Psoas muscle (tissue), 7 donors: ENCODE measurements at regions not wholly inside any gene's neighbourhood (a gene's known extent, or its start where the extent isn't known, plus 50 kb on each side); places are given as distances from the start of the nearest gene placed in this dataset.

Source experiments
- ATAC-seq, 4 donors: fragments of 200-7000 bp; cut with Tn5 transposase; one replicate each; pipeline ENCODE4 v1.9.1; 2020; ENCODE audit warnings: moderate library complexity in 3 of 4, mild to moderate bottlenecking in 2 of 4
- DNase-seq, 2 donors: peaks; one replicate each; pipeline ENCODE4 v3.0.0-alpha.2; 2020
- H3K27ac ChIP-seq: fragments of 200-600 bp; one replicate; pipeline ENCODE4 v1.8.0; 2022
- H3K27me3 ChIP-seq, 3 donors: fragments of 200-600 bp in 1 of 3; one replicate each; pipeline versions ENCODE4 v1.6.1 to v1.8.0; 2013 to 2022; ENCODE audit warnings: low read length in 2 of 3, mild to moderate bottlenecking in 2 of 3, moderate library complexity in 1 of 3; ENCODE audit not compliant: insufficient read depth in 3 of 3
- H3K36me3 ChIP-seq, 2 donors: fragments of 200-600 bp in 1 of 2; one replicate each; pipeline versions ENCODE4 v1.6.1 to v1.8.0; 2013 to 2022; ENCODE audit warnings: low read depth in 1 of 2, mild to moderate bottlenecking in 1 of 2, moderate library complexity in 1 of 2; ENCODE audit not compliant: insufficient read depth in 1 of 2
- H3K4me1 ChIP-seq: fragments of 200-600 bp; one replicate; pipeline ENCODE4 v1.8.0; 2022
- H3K4me3 ChIP-seq: fragments of 200-600 bp; one replicate; pipeline ENCODE4 v1.8.0; 2022; ENCODE audit warnings: mild to moderate bottlenecking
- H3K9me3 ChIP-seq: fragments of 200-600 bp; one replicate; pipeline ENCODE4 v1.8.0; 2022
- WGBS, 3 donors: extraction: QIAGEN DNeasy Blood & Tissue Kit; methylation state at CpG; one replicate each; pipeline versions ENCODE4 v1.1.6 to v1.1.7; 2013; 5-methylcytosine and 5-hydroxymethylcytosine counted together
- intact Hi-C, 2 donors: fragments of 100-400 bp; cut with DNase I; formaldehyde crosslinking; loops; one replicate each; pipeline versions ENCODE4 v1.11.0 to v1.14.2; 2022
- TF ChIP-seq, protein P1 (sequence below): fragments of 200-600 bp; IDR thresholded peaks from one replicate; pipeline ENCODE4 v1.8.0; 2022; ENCODE audit warnings: antibody characterized with exemption
- donor health status: healthy with polysubstance abuse.
- donor health status: DM: no; HTN: no; CAD: no; lungs with moderate emphysema.
- donor health status: Bipolar disorder and iron deficiency.
- donor health status: healthy.
- donor health status: DM: yes; HTN: yes; CAD: no.
- donor health status: DM: no; HTN: no; CAD: no.
- donor health status: DM: yes; HTN: yes; CAD: no.

DNA sequence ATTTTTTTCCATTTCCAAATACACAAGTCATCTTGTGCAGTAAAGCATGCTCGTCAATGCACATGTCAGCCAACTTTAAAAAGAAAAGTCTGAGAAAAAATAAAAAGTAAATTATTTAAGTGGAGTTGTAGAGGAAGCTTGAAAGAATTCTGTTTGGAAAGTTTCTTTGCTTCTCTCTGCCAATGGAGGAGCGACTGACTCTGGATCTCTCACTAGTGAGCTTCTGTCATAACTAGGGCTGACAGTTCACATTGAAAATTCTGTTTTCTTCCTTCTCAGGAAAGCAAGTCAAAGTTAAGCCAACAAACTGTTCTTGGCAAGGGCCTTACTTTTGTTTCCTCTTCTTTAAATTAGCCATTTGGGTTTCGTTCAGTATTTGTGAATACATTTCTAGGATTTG lies 298.2 kb downstream of the POU4F1 start:
- Histone ChIP-seq H3K27me3 (no peaks in the 10 kb centered on the region), H3K4me1 (no peaks in the 10 kb centered on the region), H3K36me3 (no peaks in the 10 kb centered on the region), H3K9me3 (no peaks in the 10 kb centered on the region), H3K27ac (no peak overlapping the region), H3K4me3 (no peak overlapping the region)
- 35 to 50% (median 36%) methylated on average over 3 of the region's 3 CpGs for WGBS, 3 donors
- DNase-seq (no peak), ATAC-seq (no peak)
- TF ChIP-seq, protein P1, sequence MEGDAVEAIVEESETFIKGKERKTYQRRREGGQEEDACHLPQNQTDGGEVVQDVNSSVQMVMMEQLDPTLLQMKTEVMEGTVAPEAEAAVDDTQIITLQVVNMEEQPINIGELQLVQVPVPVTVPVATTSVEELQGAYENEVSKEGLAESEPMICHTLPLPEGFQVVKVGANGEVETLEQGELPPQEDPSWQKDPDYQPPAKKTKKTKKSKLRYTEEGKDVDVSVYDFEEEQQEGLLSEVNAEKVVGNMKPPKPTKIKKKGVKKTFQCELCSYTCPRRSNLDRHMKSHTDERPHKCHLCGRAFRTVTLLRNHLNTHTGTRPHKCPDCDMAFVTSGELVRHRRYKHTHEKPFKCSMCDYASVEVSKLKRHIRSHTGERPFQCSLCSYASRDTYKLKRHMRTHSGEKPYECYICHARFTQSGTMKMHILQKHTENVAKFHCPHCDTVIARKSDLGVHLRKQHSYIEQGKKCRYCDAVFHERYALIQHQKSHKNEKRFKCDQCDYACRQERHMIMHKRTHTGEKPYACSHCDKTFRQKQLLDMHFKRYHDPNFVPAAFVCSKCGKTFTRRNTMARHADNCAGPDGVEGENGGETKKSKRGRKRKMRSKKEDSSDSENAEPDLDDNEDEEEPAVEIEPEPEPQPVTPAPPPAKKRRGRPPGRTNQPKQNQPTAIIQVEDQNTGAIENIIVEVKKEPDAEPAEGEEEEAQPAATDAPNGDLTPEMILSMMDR, result no peak
- intact Hi-C loops, result no loop called here

- Histone ChIP-seq H3K4me1 (no peaks in the 10 kb centered on the region), H3K4me3 (no peak overlapping the region), H3K27me3 (no peaks in the 10 kb centered on the region), H3K9me3 (no peaks in the 10 kb centered on the region), H3K36me3 (no peaks in the 10 kb centered on the region), H3K27ac (no peak overlapping the region)
- TF ChIP-seq, protein P1, result no peak
- DNase-seq, result no peak
- ATAC-seq, result no peak
- intact Hi-C loops, result no loop called here
Observed at GRCh38 chr13:78299832-78300623, 303.3 kb downstream of the POU4F1 start.

GRCh38 chr13:78298657-78299056 lies 304.7 kb downstream of the POU4F1 start:
- ATAC-seq, result no peak
- no peak for DNase-seq
- Histone ChIP-seq H3K4me1 (no peaks in the 10 kb centered on the region), H3K36me3 (no peaks in the 10 kb centered on the region), H3K4me3 (no peak overlapping the region), H3K9me3 (no peaks in the 10 kb centered on the region), H3K27ac (no peak overlapping the region), H3K27me3 (peaks cover 0 to under 1% (median 0%) of the 10 kb centered on the region in 3 donors)
- WGBS, 3 donors, result 65 to 77% (median 69%) methylated on average over 1 of the region's 1 CpG
- TF ChIP-seq, protein P1, result no peak
- intact Hi-C loops, result no loop called here

- ATAC-seq (no peak), DNase-seq (no peak)
- intact Hi-C loops, result no loop called here
- Histone ChIP-seq H3K27ac (no peak overlapping the region), H3K4me1 (no peaks in the 10 kb centered on the region), H3K4me3 (no peak overlapping the region), H3K27me3 (no peaks in the 10 kb centered on the region), H3K36me3 (no peaks in the 10 kb centered on the region), H3K9me3 (peaks cover 8% of the 10 kb centered on the region)
- TF ChIP-seq, protein P1, result no peak
- 66 to 86% (median 72%) methylated on average over 1 of the region's 1 CpG for WGBS, 3 donors
Observed at GRCh38 chr13:78286748-78287147, 316.6 kb downstream of the POU4F1 start.

GRCh38 chr13:78265098-78265497 lies 338.3 kb downstream of the POU4F1 start:
- ATAC-seq, result no peak
- intact Hi-C loops, result no loop called here
- 31 to 49% (median 44%) methylated on average over 4 of the region's 4 CpGs for WGBS, 3 donors
- Histone ChIP-seq H3K27me3 (no peaks in the 10 kb centered on the region), H3K4me3 (no peak overlapping the region), H3K36me3 (no peaks in the 10 kb centered on the region), H3K9me3 (no peaks in the 10 kb centered on the region), H3K27ac (no peak overlapping the region), H3K4me1 (no peaks in the 10 kb centered on the region)
- TF ChIP-seq, protein P1, result no peak
- DNase-seq, result no peak
